Sigmoid colon (tissue), 4 donors: ENCODE measurements at regions not wholly inside any gene's neighbourhood (a gene's known extent, or its start where the extent isn't known, plus 50 kb on each side); places are given as distances from the start of the nearest gene placed in this dataset.

Source experiments
- EP300 ChIP-seq, 4 donors: sonication (generic); formaldehyde crosslinking; IDR thresholded peaks; one replicate each; pipeline ENCODE4 v1.6.1; 2017; ENCODE audit warnings: antibody characterized with exemption in 4 of 4
- POLR2A ChIP-seq, 2 donors: fragments of 450-650 bp; IDR thresholded peaks; one replicate each; pipeline ENCODE4 v1.6.1; 2016; ENCODE audit warnings: antibody characterized with exemption in 2 of 2, mild to moderate bottlenecking in 2 of 2, moderate library complexity in 2 of 2
- POLR2AphosphoS5 ChIP-seq, 4 donors: sonication (generic); formaldehyde crosslinking; IDR thresholded peaks; one replicate each; pipeline ENCODE4 v1.6.1; 2017; ENCODE audit warnings: antibody characterized with exemption in 4 of 4
- TF ChIP-seq, protein P1 (sequence below), 4 experiments: fragments of 450-650 bp in 3 of 4; fragments of 200-600 bp in 1 of 4; IDR thresholded peaks; one replicate each; pipeline ENCODE4 v1.5.1; 2016 to 2019; ENCODE audit warnings: antibody characterized with exemption in 4 of 4, mild to moderate bottlenecking in 3 of 4, moderate library complexity in 2 of 4

DNA sequence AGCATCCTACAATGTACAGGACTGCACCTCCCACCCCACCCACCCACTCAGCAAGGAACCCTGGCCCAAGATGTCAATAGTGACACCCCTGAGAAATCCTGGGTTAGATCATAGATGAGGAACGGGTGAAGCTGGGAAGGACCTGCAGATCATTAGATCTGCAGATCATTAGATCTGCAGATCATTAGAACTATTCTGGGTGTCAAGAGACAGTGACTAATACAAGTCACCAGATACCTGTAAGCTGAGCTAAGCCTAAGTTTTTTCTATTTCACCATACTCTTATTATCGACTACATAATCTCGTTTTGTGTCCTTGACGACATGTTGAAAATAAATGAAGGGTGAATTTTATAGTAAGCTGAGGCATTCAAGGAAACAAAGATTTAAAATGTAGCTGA is 325.7 kb downstream of the DUSP10 start:
- TF ChIP-seq, protein P1, sequence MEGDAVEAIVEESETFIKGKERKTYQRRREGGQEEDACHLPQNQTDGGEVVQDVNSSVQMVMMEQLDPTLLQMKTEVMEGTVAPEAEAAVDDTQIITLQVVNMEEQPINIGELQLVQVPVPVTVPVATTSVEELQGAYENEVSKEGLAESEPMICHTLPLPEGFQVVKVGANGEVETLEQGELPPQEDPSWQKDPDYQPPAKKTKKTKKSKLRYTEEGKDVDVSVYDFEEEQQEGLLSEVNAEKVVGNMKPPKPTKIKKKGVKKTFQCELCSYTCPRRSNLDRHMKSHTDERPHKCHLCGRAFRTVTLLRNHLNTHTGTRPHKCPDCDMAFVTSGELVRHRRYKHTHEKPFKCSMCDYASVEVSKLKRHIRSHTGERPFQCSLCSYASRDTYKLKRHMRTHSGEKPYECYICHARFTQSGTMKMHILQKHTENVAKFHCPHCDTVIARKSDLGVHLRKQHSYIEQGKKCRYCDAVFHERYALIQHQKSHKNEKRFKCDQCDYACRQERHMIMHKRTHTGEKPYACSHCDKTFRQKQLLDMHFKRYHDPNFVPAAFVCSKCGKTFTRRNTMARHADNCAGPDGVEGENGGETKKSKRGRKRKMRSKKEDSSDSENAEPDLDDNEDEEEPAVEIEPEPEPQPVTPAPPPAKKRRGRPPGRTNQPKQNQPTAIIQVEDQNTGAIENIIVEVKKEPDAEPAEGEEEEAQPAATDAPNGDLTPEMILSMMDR (IDR thresholded peaks at IDR 0.05), result no peak
- no peak for TF ChIP-seq EP300 (IDR thresholded peaks at IDR 0.05)
- TF ChIP-seq POLR2AphosphoS5 (IDR thresholded peaks at IDR 0.05), result no peak
- no peak for TF ChIP-seq POLR2A (IDR thresholded peaks at IDR 0.05)
